HG03460 (cell line): ENCODE measurements at regions not wholly inside any gene's neighbourhood (a gene's known extent, or its start where the extent isn't known, plus 50 kb on each side); places are given as distances from the start of the nearest gene placed in this dataset.

Experiments
- ATAC-seq: cut with Tn5 transposase; IDR thresholded peaks from one replicate; pipeline ENCODE4 v1.9.1; 2021; ENCODE audit not compliant: unreplicated experiment

- ATAC-seq = peak; percentile 18
Observed at GRCh38 chr15:89400116-89400781, 65.6 kb upstream of the POLG start.

- peak; percentile 60 for ATAC-seq
Observed at GRCh38 chr15:89399238-89400115, 64.9 kb upstream of the POLG start.

GRCh38 chr15:89398896-89399237 is 64.2 kb upstream of the POLG start:
- no peak for ATAC-seq

- ATAC-seq = no peak
Observed at GRCh38 chr15:89397653-89398023, 63.0 kb upstream of the POLG start.

- ATAC-seq = no peak
Observed at GRCh38 chr15:89396723-89397652, 62.4 kb upstream of the POLG start.

GRCh38 chr15:89395996-89396395 is 61.4 kb upstream of the POLG start:
- no peak for ATAC-seq

GRCh38 chr15:89395461-89395871 is 60.8 kb upstream of the POLG start:
- no peak for ATAC-seq

- ATAC-seq = no peak
Observed at GRCh38 chr15:89395031-89395430, 60.4 kb upstream of the POLG start.

GRCh38 chr15:89393056-89393455 is 58.4 kb upstream of the POLG start:
- no peak for ATAC-seq

GRCh38 chr15:89391685-89392257 is 57.1 kb upstream of the POLG start:
- no peak for ATAC-seq

- no peak for ATAC-seq
Observed at GRCh38 chr15:89389841-89390603, 55.4 kb upstream of the POLG start.

GRCh38 chr15:89387140-89387903 is 52.7 kb upstream of the POLG start:
- ATAC-seq = no peak

- ATAC-seq = no peak
Observed at GRCh38 chr15:89385596-89386331, 51.1 kb upstream of the POLG start.
